ENCODE measurements at regions not wholly inside any gene's neighbourhood (a gene's known extent, or its start where the extent isn't known, plus 50 kb on each side); places are given as distances from the start of the nearest gene placed in this dataset.

GRCh38 chr6:105991561-105992314 lies 94.4 kb upstream of the PRDM1 start:
- no peak for TF ChIP-seq EZH2 (IDR thresholded peaks at IDR 0.05; ENCODE audit: low read depth)
- no peak for TF ChIP-seq CTCF (conservative IDR thresholded peaks at IDR 0.05)

Data from PC-9 (cell line).